HG03575 (cell line): ENCODE measurements at regions not wholly inside any gene's neighbourhood (a gene's known extent, or its start where the extent isn't known, plus 50 kb on each side); places are given as distances from the start of the nearest gene placed in this dataset.

Source experiments
- ATAC-seq: cut with Tn5 transposase; IDR thresholded peaks from one replicate; pipeline ENCODE4 v1.9.1; 2021; ENCODE audit not compliant: unreplicated experiment, insufficient number of reproducible peaks, low FRiP score; ENCODE audit errors: extremely low read depth

DNA sequence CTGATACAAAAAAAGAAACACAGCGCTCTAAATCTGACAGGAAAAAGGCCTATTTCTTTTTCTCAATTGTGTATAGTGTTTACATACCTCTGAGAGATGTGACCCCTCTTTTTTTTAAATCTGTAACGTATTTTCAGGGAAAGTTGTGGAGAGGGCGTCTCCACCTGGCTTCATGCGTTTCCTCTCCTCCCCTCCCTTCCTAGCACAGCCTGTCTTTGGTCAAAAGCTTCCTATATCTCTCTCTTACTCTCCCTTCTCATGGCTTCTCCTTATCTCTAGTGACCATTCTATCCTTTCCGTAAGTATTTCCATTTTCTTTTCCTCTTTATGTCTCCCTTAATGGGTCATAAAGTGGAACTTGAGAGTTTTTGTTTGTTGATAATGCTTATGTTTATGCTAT is 458.9 kb downstream of the HACE1 start:
- ATAC-seq: no peak

DNA sequence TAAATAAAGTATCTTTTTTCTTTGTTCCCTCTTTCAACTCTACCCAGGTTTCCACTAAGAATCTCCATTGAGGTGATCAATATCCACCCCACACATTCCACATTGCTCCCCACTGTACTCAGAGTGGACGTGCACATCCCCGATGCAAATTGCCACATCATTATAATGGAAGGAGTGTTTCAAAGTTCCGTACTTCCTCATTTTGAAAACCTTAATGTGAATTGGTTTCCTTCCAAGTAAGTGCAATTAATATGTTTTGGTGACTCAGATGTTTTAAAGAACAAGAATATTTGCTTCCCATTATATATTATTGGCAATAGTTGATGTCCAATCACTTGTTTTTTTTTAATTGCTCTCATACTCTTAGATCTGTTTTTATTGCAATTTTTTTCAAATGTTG is 463.6 kb downstream of the HACE1 start:
- ATAC-seq: no peak

DNA sequence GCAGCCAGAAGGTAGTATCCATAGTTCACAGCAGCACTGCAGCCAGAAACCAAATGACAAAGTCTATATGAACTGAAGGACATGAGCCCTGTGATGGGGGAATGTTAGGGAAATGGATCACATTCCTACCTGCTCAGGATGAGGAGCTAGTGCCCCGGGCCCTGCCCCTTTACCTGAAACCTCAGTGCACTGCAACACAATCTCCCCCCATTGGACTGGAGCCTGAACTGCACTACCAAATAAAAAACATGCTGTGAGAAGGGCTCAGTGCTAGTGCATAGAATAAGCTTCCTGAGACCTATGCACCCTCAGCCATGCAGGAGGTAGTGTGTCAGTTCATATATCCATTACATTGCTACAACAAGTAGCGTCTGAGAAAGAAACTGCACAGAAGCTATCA is 477.8 kb downstream of the HACE1 start:
- ATAC-seq: no peak

DNA sequence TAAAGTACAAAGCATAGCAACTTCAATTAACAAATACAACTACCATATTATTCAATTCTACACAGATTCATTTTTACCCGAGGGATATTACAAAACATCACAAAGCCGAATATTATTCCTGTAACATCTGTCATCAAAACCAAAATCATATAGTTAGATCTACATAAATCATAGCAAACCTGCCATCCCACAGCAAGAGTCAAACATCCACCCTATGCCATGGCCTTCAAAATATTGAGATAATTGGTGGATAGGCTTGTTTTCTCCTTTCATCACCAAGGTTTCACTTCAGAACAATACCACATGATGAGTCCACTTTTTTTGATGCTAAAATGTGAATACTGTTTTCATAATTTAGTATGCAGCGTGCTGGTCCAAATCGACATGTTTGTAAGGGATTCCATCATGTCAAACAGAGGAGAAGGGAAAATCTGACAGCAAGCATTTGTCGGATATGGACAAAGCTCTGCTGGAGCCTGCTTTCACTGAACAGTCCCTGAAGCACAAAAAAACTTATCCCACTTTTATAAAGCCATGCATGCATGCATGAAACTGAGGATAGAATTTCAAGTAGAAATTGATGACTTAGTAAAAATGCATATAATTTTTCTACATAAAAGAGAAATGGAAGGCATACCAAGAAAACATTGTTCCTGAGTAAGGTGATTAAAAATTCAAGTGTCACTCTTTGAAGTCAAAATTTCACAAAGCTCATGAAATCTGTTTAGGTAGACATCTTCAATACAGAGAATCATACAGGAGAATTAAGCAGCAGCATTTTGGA is 494.1 kb downstream of the HACE1 start:
- no peak for ATAC-seq

DNA sequence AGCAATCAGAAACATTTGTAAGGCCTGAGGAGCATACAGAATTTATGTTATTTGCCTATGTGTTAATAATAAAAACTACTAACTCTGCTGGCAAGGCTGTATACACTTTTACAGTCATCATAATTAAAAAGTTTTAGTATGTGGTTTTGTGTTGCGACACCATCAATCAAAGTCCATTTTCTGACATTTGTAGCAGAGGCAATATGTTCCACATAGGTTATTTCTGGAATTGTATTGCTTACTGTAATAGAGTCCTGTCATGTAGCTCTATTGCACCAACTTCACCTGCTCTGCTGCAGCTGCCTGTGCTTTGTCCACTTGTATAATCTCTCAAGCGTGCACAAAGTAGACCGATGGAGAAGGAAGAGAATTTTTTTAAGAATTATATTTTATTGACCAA is 501.8 kb downstream of the HACE1 start:
- no peak for ATAC-seq

DNA sequence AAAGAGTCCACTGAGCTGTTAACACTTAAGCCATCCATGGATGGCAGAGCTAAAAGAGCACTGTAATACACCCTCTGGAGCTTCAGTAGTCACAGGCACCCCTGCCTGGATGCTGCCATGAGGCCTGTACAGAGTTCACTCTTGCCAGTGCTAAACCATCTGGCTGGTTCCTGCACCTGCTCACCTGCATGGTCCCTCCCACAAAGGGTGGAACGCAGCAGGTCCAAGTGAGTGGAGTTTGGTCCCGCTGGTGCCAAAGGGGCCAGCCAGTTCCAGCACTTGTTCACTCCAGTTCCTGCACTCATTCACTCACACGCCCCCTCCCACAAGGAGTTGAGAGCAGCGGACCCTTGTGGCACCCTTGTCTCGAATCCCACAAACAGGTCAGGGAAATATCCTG is 503.5 kb downstream of the HACE1 start:
- ATAC-seq: no peak

DNA sequence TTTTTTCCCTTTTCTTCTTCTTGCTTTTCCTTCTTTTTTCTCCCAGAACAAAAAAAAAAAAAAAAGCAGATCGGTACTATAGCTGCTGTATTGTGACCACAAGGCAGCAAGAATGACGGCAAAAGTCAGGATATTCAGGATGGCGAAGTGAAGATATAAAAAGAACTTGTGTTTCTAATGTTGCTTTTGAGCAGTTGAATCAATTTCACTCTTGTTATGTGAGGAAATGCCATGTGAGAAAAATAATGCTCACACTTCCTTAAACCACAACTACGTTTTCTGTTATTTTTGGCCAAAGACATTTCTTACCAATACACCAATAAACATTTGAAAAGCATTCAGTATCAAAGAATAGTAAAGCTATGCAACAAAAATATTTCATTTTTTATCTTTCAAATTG is 510.5 kb downstream of the HACE1 start:
- no peak for ATAC-seq

DNA sequence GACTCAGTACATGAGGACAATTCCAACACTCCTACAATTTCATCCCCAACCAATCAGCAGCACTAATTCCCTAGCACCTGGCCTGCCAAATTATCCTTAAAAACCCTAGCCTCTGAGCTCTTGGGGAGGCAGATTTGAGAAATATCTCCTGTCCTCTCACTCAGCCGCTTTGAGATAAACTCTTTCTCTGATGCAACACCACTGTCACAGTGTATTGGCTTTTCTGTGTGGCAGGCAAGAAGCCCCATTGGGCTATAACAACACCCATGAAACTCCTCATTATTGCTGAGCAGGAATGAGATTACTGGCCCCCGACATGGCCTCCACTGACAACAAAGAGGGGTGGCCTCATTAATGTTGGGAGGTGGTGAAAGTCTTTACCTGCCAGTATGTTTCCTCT is 515.5 kb downstream of the HACE1 start:
- no peak for ATAC-seq

DNA sequence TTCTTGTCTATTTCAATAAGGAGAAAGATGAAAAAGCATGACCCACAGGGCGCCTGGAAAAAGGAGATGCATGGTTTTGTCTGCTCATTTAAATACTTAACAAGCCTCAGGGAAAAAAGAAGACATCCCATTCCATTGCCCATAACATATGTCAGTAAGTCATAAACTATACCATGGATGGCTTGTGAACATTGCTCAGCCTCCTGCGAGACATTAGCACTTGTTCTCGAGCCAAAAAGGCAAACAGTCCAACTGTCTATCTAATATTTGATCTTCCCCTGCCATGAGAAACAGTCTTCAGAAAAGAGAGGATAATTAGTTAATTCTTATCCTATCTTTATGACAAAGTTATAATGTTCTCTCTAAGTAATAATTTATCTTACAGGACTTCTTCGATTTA is 527.4 kb downstream of the HACE1 start:
- no peak for ATAC-seq

DNA sequence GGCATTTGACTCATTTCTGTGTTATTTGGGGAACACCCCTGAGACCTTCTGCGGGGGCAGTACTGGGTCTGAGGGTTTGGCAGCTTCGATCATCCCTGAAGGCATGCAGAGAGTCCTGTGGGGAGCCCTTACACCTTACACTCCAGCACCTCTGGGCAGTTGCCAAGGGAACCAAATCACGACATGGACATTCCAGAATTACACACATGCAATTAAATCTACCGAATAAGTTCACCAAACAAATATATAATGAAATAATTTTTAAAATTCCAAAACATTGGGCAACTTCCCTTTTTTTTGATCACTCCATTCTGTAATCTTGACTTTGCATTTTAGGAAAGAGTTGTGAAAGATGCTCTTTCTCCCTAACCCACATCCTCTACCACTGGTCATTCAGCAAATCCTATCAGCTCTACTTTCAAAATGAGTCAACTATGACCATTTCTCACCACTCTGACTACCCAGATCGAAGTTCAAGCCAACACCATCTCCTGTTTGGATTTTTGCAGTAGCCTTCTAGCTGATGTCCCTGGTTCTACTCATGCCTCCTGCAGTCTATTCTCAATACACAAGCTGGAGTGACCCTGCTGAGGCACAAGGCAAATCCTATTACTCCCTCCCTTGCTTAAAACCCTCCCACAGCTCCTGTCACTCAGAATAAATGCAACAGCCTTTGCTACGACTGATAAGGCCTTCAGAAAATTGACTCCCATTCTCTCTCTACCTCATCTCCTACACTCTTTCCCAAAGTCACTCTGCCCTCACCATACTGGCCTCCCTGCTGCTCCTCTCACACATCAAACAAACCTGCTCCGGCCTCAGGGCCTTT is 533.3 kb downstream of the HACE1 start:
- ATAC-seq: no peak

DNA sequence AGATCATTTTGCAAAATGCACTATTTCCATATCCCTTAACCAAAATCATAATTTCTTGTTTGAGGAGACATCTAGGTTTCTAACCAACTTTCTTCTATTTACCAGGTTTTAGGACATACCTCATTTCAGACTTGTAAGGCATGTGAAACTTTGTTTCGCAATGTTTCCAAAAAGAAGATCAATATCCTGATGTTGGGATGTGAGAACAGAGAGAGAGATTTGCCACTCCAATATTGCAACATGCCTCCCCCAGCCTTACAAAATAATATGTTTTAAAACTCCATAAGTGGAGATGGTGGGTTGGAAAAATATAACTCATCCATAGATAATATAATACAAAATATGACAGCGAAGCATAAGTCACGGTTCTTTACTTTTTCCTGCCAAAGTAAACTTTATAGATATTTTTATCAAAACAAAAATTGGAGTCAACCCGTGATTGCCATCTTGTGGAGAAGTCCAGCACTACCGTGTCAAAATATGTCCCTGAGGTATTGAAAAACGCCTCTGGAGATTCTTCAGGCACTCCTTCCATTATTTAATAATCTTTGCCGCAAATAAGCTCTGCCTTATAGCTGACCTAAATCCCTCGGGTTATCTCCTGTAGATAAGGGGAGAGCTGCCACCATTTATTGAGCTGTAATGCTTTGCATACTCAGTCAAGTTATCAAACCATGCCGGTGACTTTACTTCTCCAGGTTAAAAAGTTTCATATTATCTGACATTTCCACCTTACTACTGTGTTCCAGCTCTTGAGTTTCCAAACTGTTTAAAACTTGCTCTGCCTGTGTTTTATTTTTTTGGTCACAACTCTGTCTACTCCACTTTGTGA is 534.2 kb downstream of the HACE1 start:
- ATAC-seq: no peak

DNA sequence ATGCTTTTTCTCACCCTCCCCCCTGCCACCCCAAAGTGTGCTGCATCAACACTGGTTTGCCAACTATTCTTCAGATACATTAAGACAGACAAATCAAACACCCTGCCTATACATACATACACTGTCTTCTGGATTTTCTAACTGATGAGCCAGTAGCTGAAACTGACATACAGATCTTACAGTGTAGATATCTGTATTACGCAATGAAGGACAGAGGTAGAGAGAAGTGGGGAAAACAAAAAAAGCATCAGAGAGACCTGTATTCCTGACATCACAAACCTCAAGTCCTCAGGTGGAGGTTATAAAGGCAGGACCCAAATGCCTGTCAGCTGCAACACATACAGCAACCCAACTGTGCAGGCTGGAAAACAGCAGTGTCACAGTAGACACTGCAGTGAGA is 535.4 kb downstream of the HACE1 start:
- ATAC-seq: no peak

DNA sequence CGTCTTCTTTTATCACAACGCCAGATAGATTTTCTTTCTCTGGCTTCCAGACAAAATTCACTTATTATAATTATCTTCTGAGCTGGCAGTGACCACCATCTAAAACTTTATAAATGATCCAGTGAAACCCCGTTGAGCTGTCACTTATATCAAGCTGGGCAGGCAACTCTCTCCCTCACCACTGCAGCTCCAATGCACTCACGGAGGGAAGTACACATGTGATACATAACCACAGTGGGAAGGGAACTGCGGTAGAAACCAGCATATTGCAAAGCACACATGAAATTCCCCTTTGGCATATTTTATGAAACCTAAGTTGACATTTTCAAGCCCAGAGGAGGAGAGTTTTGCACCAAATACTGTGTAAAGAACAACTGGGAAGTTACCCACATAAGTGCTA is 536.9 kb downstream of the HACE1 start:
- ATAC-seq: no peak

DNA sequence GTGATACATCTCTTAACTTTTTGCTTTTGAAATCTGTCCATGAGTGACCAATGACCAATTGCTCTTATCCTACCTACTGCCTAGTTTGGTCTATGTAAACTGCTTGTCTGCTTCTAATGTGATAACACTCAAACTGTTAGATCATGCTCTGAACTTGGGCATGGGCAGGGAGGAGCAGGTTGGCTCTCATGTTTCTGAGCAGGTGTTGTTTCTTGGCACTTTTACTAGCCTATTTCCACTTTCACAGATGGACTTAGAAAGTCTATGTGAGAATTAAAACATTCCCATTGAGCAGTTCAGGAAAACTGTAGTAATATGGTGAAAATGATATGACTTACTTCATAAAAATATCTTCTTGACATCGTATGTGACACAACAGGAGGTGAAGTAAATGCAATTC is 538.4 kb downstream of the HACE1 start:
- ATAC-seq: no peak

DNA sequence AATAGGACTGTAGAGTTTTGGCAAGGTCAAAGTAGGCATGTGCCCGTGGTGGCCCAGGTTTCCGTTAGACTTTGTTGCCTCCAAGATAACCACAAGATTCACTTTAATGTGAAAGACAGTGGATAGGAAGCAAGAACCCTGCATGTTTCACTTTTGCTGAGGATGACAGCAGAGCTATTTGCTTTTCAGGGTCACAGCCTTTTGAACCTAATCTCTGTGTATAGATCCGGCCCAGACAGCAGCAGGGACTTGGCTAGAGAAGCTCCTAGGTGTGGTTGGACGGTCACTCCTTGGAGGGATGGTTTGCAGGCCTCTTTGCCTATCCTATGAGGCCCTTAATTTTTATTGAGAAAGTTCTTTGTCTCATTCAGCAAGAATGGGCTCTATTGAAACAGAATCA is 538.8 kb downstream of the HACE1 start:
- ATAC-seq: no peak

DNA sequence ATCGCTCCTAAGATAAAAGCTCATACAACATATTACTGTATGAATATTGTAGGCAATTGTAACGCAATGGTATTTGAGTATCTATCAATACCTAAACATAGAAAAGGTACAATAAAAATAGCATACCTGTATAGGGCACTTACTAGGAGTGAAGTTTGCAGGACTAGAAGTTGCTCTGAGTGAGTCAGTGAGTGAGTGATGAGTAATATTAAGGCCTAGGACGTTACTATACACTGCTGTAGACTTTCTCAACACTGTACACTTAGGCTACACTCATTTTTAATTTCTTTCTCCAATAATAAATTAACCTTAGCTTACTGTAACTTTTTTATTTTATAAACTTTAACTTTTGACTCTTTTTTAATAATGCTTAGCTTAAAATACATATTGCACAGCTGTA is 546.9 kb downstream of the HACE1 start:
- no peak for ATAC-seq

DNA sequence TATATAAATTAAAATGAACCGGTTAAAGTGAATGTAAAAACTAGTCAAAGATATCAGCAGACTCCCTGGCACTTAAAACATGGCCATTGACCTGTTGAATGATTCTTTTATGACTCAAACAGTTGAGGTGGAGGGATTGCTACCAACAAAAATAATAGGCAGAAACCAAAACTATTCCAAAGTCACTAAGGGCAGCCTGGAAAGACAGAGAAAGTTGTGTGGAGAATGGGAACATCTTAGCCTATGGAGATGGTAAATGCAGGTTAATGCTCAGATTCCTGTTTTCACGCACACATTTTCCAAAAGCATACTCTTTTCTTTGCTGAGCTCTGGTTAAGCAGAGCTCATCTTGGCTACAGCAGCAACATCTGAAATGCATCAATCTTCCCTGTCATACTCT is 553.5 kb downstream of the HACE1 start:
- ATAC-seq: no peak

DNA sequence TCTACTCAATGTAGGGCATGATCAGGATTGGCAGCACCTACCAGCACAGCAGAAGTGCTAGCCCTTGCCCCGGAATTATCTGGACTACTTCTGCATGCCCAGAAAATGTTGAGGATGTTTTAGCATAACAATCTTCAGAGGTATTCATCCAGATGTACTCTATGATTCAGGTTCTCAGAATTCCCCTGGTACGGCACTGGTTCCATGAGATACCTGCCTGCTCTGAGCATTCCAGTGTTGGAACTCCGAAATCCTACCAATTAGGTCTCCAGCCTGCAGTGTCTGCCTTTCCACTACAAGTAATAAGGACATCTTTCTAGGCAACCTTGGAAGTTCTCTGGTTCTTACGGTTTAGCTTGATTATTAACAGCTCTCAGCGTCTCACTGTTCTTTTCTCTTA is 554.5 kb downstream of the HACE1 start:
- no peak for ATAC-seq

DNA sequence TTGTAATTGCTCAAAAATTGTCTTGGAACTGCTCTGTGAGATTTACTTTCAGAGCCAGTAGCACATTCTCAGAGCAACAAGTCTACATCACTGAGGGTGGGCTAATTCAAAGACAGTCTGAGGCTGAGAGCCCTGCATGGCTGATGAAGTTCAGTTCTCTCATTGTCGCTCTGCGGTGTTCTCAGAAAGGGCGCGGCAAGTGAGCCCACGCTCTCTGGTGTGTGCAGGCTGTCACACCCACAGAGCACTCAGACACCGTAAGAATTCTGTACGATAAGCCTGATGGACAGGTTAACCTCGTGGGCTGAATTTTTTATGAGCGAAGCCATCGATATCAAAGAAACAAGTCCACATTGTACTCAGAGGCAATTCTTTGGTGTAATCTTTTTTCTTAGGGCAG is 557.8 kb downstream of the HACE1 start:
- ATAC-seq: no peak

DNA sequence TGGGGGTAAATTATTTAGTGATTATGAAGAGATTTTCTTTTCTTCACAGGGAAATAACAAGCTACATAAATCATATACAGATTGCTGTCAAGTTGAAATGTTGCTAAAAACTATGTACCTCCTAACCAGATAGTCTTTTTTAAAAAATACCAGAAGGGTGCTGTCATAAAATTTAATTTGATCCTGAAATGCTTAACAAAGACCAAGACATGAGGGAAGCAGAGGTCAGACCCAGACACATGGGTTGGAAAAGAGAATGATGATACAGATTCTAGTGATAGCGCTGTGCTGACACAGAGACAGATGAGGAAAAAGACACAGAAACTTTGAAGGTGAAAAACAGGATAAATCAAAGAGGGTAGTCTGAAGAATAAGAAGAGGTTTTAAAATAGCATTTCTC is 573.1 kb downstream of the HACE1 start:
- ATAC-seq: no peak
